Left lung (tissue), 4 donors: ENCODE measurements at regions not wholly inside any gene's neighbourhood (a gene's known extent, or its start where the extent isn't known, plus 50 kb on each side); places are given as distances from the start of the nearest gene placed in this dataset.

Source experiments
- ATAC-seq: fragments of 200-7000 bp; cut with Tn5 transposase; one replicate; pipeline ENCODE4 v1.9.1; 2020; ENCODE audit warnings: moderate library complexity
- DNase-seq, 4 donors: peaks; one replicate each; pipeline ENCODE4 v3.0.0-alpha.2; 2013 to 2020
- H3K27ac ChIP-seq, 2 donors: fragments of 200-600 bp; sonication (generic) in 1 of 2; one replicate each; pipeline versions ENCODE4 v1.5.0 to v1.8.0; 2020 to 2021
- H3K27me3 ChIP-seq, 2 donors: fragments of 200-600 bp; sonication (generic) in 1 of 2; one replicate each; pipeline versions ENCODE4 v1.5.0 to v1.8.0; 2020 to 2021
- H3K36me3 ChIP-seq, 2 donors: fragments of 200-600 bp; sonication (generic) in 1 of 2; one replicate each; pipeline versions ENCODE4 v1.5.0 to v1.8.0; 2020 to 2021
- H3K4me1 ChIP-seq, 2 donors: fragments of 200-600 bp; one replicate each; pipeline ENCODE4 v1.8.0; 2021
- H3K4me3 ChIP-seq, 2 donors: fragments of 200-600 bp; sonication (generic) in 1 of 2; one replicate each; pipeline versions ENCODE4 v1.5.0 to v1.8.0; 2020 to 2021; ENCODE audit warnings: mild to moderate bottlenecking in 1 of 2
- H3K9me3 ChIP-seq, 2 donors: fragments of 200-600 bp; sonication (generic) in 1 of 2; one replicate each; pipeline versions ENCODE4 v1.5.0 to v1.8.0; 2020 to 2021
- CTCF ChIP-seq, 2 donors: fragments of 200-600 bp; sonication (generic) in 1 of 2; IDR thresholded peaks; one replicate each; pipeline versions ENCODE4 v1.5.0 to v1.8.0; 2021; ENCODE audit warnings: antibody characterized with exemption in 2 of 2
- intact Hi-C, 2 donors: fragments of 100-400 bp; cut with DNase I; formaldehyde crosslinking; loops; one replicate each; pipeline versions ENCODE4 v1.11.2 to v1.14.2; 2022
- donor health status: DM: no; HTN: yes; CAD: no.
- donor health status: DM: no; HTN: no; CAD: no.

DNA sequence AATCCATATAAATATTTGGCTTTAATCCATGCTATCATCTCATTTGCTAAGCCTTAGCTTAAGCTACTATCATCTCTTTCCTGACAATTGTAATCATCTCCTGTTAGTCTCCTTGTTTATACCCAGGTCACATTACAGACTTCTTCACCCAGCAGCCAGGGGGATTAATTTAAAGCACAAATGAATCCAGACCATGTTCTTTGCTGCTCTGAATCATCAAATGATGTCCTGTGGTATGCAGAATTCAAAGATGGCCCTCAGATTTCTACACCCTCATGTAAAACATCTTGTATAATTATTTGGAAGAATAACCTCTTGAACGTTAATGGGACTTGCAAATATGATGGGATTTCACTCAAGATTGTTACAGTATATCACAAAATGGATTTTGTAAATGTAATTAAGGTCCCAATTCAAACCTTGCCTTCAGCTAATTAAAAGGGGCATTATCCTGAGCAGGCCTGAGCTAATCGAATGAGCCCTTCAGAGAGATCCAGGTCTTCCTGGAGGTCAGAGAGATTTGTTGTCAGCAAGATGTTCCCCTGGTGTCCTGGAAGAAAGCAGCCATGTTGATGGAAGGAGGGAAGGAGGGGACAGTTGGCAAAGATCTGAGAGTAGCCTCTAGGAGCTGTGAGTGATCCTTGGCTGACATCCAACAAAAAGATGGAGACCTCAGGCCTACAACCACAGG, 241.1 kb upstream of the MMADHC start:
- Histone ChIP-seq H3K9me3 (peaks cover 0 to 4% of the 10 kb centered on the region in 2 donors), H3K27me3 (no peaks in the 10 kb centered on the region), H3K27ac (no peak overlapping the region), H3K4me1 (no peaks in the 10 kb centered on the region), H3K4me3 (no peak overlapping the region), H3K36me3 (no peaks in the 10 kb centered on the region)
- ATAC-seq = no peak
- TF ChIP-seq CTCF (IDR thresholded peaks at IDR 0.05) = no peak
- DNase-seq = no peak
- intact Hi-C loops = no loop called here

GRCh38 chr2:149827585-149828126, 240.1 kb upstream of the MMADHC start:
- Histone ChIP-seq H3K27me3 (no peaks in the 10 kb centered on the region), H3K36me3 (no peaks in the 10 kb centered on the region), H3K4me1 (no peaks in the 10 kb centered on the region), H3K9me3 (peaks cover 0 to 4% of the 10 kb centered on the region in 2 donors), H3K27ac (no peak overlapping the region), H3K4me3 (no peak overlapping the region)
- ATAC-seq (no peak), DNase-seq (peak in 1 of 4 donors; percentile 16)
- TF ChIP-seq CTCF (IDR thresholded peaks at IDR 0.05) = no peak
- intact Hi-C loops = no loop called here

DNA sequence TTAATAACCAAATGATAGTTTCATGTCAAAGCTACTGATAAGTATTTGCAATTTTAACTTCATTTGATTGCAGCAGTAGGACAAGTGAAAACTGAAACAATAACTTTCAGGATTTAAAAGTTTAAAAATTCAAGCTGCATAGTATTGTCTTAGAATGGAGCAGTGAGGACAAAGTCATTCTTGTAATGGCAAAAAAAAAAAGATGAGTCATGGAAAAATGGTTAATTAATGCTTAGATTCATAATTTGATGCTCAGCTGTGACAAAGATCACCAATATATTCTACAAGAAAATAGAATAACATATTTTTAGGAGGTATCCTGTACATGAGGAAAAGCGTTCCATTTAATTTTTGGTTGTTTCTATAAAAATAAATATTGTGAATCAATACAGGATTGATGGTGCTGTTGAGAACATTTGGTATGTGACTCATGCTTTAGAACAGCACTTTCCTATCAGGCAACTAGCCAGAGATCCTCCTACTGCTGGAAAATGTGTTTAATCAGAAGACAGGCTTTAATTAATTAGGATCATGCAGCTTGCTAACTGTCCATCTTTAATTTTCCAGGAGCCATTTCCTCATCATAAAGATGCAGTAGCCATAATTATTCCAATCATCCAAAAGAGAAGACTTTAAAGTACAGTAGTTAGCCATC, 239.0 kb upstream of the MMADHC start:
- H3K4me3 ChIP-seq = no peak overlapping the region
- intact Hi-C loops = no loop called here
- no peaks in the 10 kb centered on the region for H3K36me3 ChIP-seq
- H3K4me1 ChIP-seq = no peaks in the 10 kb centered on the region
- no peak overlapping the region for H3K27ac ChIP-seq
- no peaks in the 10 kb centered on the region for H3K27me3 ChIP-seq
- ATAC-seq (no peak), DNase-seq (no peak)
- no peak for TF ChIP-seq CTCF (IDR thresholded peaks at IDR 0.05)
- peaks cover 0 to 4% of the 10 kb centered on the region in 2 donors for H3K9me3 ChIP-seq

DNA sequence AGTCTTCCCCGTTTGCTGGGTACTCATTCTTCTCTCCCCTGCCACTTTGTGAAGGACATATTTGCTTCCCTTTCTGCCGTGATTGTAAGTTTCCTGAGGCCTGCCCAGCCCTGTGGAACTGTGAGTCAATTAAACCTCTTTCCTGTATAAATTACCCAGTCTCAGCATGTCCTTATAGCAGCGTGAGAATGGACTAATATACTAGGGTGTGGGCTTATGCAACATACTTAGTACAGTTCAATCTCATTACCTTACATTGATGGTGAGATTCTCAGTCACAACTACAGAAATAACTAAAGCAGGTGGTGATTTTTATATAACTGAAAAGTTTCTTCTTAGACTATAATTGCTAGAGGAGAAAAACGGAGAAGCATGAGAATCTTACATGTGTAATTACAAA, 237.9 kb upstream of the MMADHC start:
- intact Hi-C loops = no loop called here
- no peak for TF ChIP-seq CTCF (IDR thresholded peaks at IDR 0.05)
- no peak for DNase-seq

DNA sequence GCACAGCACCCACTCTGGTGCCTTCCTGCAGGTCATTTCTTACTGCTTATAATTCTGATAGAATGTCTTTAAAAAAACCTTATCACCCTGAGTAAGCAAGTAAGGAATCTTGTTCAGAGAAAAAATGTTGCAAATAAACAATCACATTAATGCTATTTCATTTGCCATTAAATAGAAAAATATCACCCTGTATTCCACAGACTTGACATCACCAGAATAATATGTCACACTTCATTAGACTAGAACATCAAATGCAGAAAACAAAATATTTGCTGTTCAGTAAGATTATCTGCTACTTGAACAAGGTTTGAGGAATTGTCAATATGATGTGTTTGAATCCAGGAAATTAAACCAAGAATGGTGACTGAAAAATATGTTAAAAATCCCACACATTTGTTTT, 236.6 kb upstream of the MMADHC start:
- ATAC-seq (no peak), DNase-seq (no peak)
- Histone ChIP-seq H3K4me1 (no peaks in the 10 kb centered on the region), H3K9me3 (no peaks in the 10 kb centered on the region), H3K36me3 (no peaks in the 10 kb centered on the region), H3K27me3 (no peaks in the 10 kb centered on the region), H3K4me3 (no peak overlapping the region), H3K27ac (no peak overlapping the region)
- intact Hi-C loops = no loop called here
- no peak for TF ChIP-seq CTCF (IDR thresholded peaks at IDR 0.05)

More for the DNA sequence above, 237.9 kb upstream of the MMADHC start:
- peaks cover 0 to 4% of the 10 kb centered on the region in 2 donors for H3K9me3 ChIP-seq
- no peak overlapping the region for H3K4me3 ChIP-seq
- H3K36me3 ChIP-seq = no peaks in the 10 kb centered on the region
- no peaks in the 10 kb centered on the region for H3K4me1 ChIP-seq
- no peaks in the 10 kb centered on the region for H3K27me3 ChIP-seq
- H3K27ac ChIP-seq = no peak overlapping the region
- no peak for ATAC-seq
